ENCODE measurements at regions not wholly inside any gene's neighbourhood (a gene's known extent, or its start where the extent isn't known, plus 50 kb on each side); places are given as distances from the start of the nearest gene placed in this dataset.

DNA sequence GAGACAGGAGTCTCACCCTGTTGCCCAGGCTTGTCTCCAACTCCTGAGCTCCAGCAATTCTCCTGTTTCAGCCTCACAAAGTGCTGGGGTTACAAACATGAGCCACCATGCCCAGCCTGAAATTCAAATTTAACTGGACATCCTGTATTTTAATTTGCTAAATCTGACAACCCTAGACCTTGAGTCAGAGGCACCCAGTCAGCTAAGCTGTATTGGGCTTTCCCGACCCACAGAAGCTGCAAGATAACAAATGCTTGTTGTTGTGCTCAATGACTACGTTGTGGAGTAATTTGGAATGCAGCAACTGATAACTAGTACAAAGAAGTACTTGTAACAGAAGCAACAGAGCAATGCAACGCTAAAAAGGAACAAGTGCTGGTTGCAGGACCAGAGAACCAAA is 533.1 kb downstream of the NTRK2 start:
- 79 to 90% (median 84%) methylated on average over 3 of the region's 3 CpGs for WGBS, 5 donors
- no peaks in the 10 kb centered on the region for H3K27me3 ChIP-seq (replicated peaks in 1 of 7)
- TF ChIP-seq, protein P1, sequence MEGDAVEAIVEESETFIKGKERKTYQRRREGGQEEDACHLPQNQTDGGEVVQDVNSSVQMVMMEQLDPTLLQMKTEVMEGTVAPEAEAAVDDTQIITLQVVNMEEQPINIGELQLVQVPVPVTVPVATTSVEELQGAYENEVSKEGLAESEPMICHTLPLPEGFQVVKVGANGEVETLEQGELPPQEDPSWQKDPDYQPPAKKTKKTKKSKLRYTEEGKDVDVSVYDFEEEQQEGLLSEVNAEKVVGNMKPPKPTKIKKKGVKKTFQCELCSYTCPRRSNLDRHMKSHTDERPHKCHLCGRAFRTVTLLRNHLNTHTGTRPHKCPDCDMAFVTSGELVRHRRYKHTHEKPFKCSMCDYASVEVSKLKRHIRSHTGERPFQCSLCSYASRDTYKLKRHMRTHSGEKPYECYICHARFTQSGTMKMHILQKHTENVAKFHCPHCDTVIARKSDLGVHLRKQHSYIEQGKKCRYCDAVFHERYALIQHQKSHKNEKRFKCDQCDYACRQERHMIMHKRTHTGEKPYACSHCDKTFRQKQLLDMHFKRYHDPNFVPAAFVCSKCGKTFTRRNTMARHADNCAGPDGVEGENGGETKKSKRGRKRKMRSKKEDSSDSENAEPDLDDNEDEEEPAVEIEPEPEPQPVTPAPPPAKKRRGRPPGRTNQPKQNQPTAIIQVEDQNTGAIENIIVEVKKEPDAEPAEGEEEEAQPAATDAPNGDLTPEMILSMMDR (IDR thresholded peaks at IDR 0.05 in 8 of 11, conservative IDR thresholded peaks at IDR 0.05 in 3 of 11), result no peak
- TF ChIP-seq POLR2A (IDR thresholded peaks at IDR 0.05) (no peak), POLR2AphosphoS5 (IDR thresholded peaks at IDR 0.05) (no peak)
- no peaks in the 10 kb centered on the region for H3K4me1 ChIP-seq
- no peaks in the 10 kb centered on the region for H3K9me3 ChIP-seq
- intact Hi-C loops (cut with DNase I; ENCODE audit: low total_unique reads), result no loop called here
- H3K36me3 ChIP-seq, result no peaks in the 10 kb centered on the region
- no peak overlapping the region for H3K4me3 ChIP-seq
- DNase-seq, result no peak
- H3K27ac ChIP-seq, result no peak overlapping the region

DNA sequence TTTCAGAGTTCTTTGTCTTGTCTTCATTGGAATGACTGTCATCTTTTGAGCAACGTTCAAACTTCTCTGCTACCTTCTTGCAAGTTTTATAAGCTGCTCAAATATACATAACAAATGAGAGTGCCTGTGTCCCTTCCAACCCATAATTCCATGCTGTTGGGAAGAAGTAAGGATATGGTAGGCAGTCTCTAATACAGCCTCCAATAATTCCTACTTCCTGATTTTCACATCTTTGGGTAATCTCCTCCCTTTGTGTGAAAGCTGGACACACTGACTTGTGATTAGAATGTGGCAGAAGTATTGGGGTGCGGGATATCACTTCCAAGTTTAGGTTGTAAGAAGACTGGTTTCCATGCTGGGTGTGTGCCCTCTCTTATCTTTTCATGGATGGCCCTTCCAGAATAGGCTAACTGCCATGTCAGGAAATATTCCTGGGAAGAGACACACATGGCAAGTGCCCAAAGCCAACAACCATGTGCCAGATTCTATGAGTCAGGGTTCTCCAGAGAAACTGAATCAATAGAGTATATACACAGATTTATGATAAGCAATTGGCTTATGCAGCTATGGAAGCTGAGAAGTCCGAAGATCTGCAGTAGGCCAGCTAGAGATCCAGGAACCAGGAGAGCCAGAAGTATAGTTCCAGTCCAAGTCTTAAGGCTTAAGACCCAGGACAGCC is 531.3 kb downstream of the NTRK2 start:
- Histone ChIP-seq H3K4me1 (no peaks in the 10 kb centered on the region), H3K4me3 (no peak overlapping the region), H3K36me3 (no peaks in the 10 kb centered on the region), H3K27ac (no peak overlapping the region), H3K9me3 (no peaks in the 10 kb centered on the region), H3K27me3 (replicated peaks in 1 of 7) (no peaks in the 10 kb centered on the region)
- TF ChIP-seq POLR2A (IDR thresholded peaks at IDR 0.05), result no peak
- TF ChIP-seq, protein P1 (IDR thresholded peaks at IDR 0.05 in 8 of 11, conservative IDR thresholded peaks at IDR 0.05 in 3 of 11), result no peak
- no peak for TF ChIP-seq POLR2AphosphoS5 (IDR thresholded peaks at IDR 0.05)
- intact Hi-C loops (cut with DNase I; ENCODE audit: low total_unique reads), result no loop called here
- WGBS, 5 donors, result 73 to 92% (median 83%) methylated on average over 3 of the region's 3 CpGs
- no peak for DNase-seq

DNA sequence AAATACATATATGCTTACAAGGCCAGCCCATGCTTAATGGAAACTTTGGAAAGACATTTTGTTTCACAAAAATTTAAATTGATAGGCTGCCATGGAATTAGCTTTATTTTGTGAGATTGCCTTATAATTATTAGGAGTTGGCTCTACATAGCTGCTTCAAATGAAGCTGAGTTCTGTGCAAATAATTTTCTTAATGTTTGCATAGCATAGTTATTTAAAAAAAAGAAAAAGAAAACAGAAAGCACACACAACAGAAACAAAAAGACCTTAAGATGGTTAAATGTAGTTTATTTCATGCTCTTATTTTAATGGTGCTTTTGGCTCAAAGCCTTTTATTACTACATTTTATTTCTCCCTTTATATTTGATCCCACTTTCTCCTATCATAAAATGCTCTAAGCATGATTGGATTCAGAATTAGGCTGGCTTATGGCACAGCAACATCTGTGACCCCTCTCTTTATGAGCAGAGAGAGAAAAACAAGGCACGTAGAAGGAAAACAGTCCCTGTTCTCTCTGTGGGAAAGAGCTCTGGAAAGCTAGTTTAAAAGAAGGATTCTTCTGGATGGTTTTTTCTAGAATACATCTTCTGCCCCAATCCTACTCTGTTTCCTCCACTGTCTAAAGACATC is 530.5 kb downstream of the NTRK2 start:
- intact Hi-C loops (cut with DNase I; ENCODE audit: low total_unique reads), result no loop called here
- no peaks in the 10 kb centered on the region for H3K36me3 ChIP-seq
- WGBS, 5 donors, result 85 to 92% (median 88%) methylated on average over 1 of the region's 1 CpG
- H3K27ac ChIP-seq, result no peak overlapping the region
- DNase-seq, result no peak
- no peak overlapping the region for H3K4me3 ChIP-seq
- TF ChIP-seq POLR2AphosphoS5 (IDR thresholded peaks at IDR 0.05) (no peak), POLR2A (IDR thresholded peaks at IDR 0.05) (no peak)
- TF ChIP-seq, protein P1 (IDR thresholded peaks at IDR 0.05 in 8 of 11, conservative IDR thresholded peaks at IDR 0.05 in 3 of 11), result no peak
- no peaks in the 10 kb centered on the region for H3K9me3 ChIP-seq
- H3K27me3 ChIP-seq (replicated peaks in 1 of 7), result no peaks in the 10 kb centered on the region
- no peaks in the 10 kb centered on the region for H3K4me1 ChIP-seq

DNA sequence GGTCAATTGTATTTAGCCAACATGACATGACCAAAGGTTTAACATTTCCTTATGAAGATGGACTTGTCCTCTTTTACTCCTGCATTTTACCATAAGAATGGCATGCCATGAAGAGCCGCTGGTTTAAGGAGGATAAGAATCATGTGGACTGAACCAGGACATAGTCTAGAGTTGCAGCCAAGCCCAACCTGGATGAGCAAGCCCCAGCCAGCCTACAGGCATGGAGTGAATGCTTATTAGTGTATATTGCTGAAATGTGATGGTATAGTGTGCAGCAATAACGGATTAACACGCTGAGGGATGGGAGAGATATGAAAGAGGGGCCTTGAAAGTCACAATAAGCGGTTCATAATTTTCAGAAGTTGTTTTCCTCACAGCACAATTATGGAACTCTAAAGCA is 523.2 kb downstream of the NTRK2 start:
- no peak overlapping the region for H3K27ac ChIP-seq

More for the DNA sequence above, 523.2 kb downstream of the NTRK2 start:
- Histone ChIP-seq H3K4me1 (no peaks in the 10 kb centered on the region), H3K27me3 (replicated peaks in 1 of 7) (no peaks in the 10 kb centered on the region), H3K4me3 (no peak overlapping the region), H3K36me3 (no peaks in the 10 kb centered on the region), H3K9me3 (peaks cover 0 to 3% (median 0%) of the 10 kb centered on the region in 8 donors)
- intact Hi-C loops (cut with DNase I; ENCODE audit: low total_unique reads), result no loop called here
- no peak for DNase-seq
- WGBS, 5 donors, result 80 to 90% (median 83%) methylated on average over 4 of the region's 4 CpGs
- TF ChIP-seq POLR2AphosphoS5 (IDR thresholded peaks at IDR 0.05) (no peak), POLR2A (IDR thresholded peaks at IDR 0.05) (no peak)
- TF ChIP-seq, protein P1 (IDR thresholded peaks at IDR 0.05 in 8 of 11, conservative IDR thresholded peaks at IDR 0.05 in 3 of 11), result no peak

Data from spleen (tissue), 11 donors.